Activated naive CD4-positive, alpha-beta T cell treated with anti-CD3 and anti-CD28 coated beads for 36 hours (primary cell): ENCODE measurements at regions not wholly inside any gene's neighbourhood (a gene's known extent, or its start where the extent isn't known, plus 50 kb on each side); places are given as distances from the start of the nearest gene placed in this dataset.
"Not testable (repeated sequence)": the region's sequence is repeated elsewhere in the genome, so short reads cannot be mapped to it uniquely, and the experiment has no call there.

Experiments
- CTCF ChIA-PET: fragments of 350-600 bp; sonication (Branson Sonifier 250); formaldehyde crosslinking; loops from one replicate; lab custom pipeline; 2021; ENCODE audit warnings: antibody characterized with exemption; lab: Charles Lee
- DNase-seq: peaks from one replicate; pipeline ENCODE4 v3.0.0-alpha.2; 2020
- H3K27ac Mint-ChIP-seq: one replicate; pipeline ENCODE4 v1.8.0; 2021; ENCODE audit warnings: mild to moderate bottlenecking, mixed read lengths
- H3K27me3 Mint-ChIP-seq: one replicate; pipeline ENCODE4 v1.8.0; 2021; ENCODE audit warnings: low read depth, mixed read lengths
- H3K36me3 Mint-ChIP-seq: one replicate; pipeline ENCODE4 v1.8.0; 2021; ENCODE audit warnings: low read depth, mixed read lengths
- H3K4me1 Mint-ChIP-seq: one replicate; pipeline ENCODE4 v1.8.0; 2021; ENCODE audit warnings: low read depth, mixed read lengths
- H3K4me3 Mint-ChIP-seq: one replicate; pipeline ENCODE4 v1.8.0; 2021; ENCODE audit warnings: mild to moderate bottlenecking, moderate library complexity, mixed read lengths
- H3K9me3 Mint-ChIP-seq: one replicate; pipeline ENCODE4 v1.8.0; 2021; ENCODE audit warnings: mixed read lengths
- intact Hi-C: fragments of 100-400 bp; cut with micrococcal nuclease; formaldehyde crosslinking; loops from one replicate; pipeline ENCODE4 v1.15.1; 2023

GRCh38 chr9:30075451-30076199 is 2308.8 kb upstream of the ACO1 start:
- peaks cover 13% of the 10 kb centered on the region for H3K4me1 Mint-ChIP-seq
- H3K36me3 Mint-ChIP-seq: peaks cover 2% of the 10 kb centered on the region
- peak overlapping the region; percentile 42 for H3K27ac Mint-ChIP-seq
- H3K9me3 Mint-ChIP-seq: peaks cover 13% of the 10 kb centered on the region
- H3K27me3 Mint-ChIP-seq: peaks cover 6% of the 10 kb centered on the region
- peak; percentile 60 for DNase-seq
- CTCF ChIA-PET: no interaction called here
- H3K4me3 Mint-ChIP-seq: no peak overlapping the region
- intact Hi-C loops: no loop called here

- CTCF ChIA-PET: no interaction called here
- intact Hi-C loops: no loop called here
- peaks cover 13% of the 10 kb centered on the region for H3K9me3 Mint-ChIP-seq
Observed at GRCh38 chr9:30078195-30078594, 2306.2 kb upstream of the ACO1 start.

GRCh38 chr9:30089428-30089827 is 2295.0 kb upstream of the ACO1 start:
- DNase-seq: no peak
- Mint-ChIP-seq H3K4me1 (no peaks in the 10 kb centered on the region), H3K9me3 (no peaks in the 10 kb centered on the region), H3K4me3 (no peak overlapping the region), H3K27me3 (no peaks in the 10 kb centered on the region), H3K27ac (no peak overlapping the region), H3K36me3 (no peaks in the 10 kb centered on the region)
- intact Hi-C loops: no loop called here
- CTCF ChIA-PET: no interaction called here

More at GRCh38 chr9:30078195-30078594, 2306.2 kb upstream of the ACO1 start:
- Mint-ChIP-seq H3K4me3 (no peak overlapping the region), H3K4me1 (peaks cover 13% of the 10 kb centered on the region), H3K27me3 (peaks cover 6% of the 10 kb centered on the region), H3K27ac (no peak overlapping the region), H3K36me3 (peaks cover 2% of the 10 kb centered on the region)
- no peak for DNase-seq

- CTCF ChIA-PET: no interaction called here
- Mint-ChIP-seq H3K4me3 (no peak overlapping the region), H3K27me3 (no peaks in the 10 kb centered on the region), H3K4me1 (no peaks in the 10 kb centered on the region), H3K27ac (no peak overlapping the region), H3K36me3 (no peaks in the 10 kb centered on the region), H3K9me3 (peaks cover 3% of the 10 kb centered on the region)
- intact Hi-C loops: no loop called here
- DNase-seq: no peak
Observed at GRCh38 chr9:30103647-30104394, 2280.6 kb upstream of the ACO1 start.

GRCh38 chr9:30107134-30107533 is 2277.3 kb upstream of the ACO1 start:
- H3K4me1 Mint-ChIP-seq, H3K27me3 Mint-ChIP-seq, H3K9me3 Mint-ChIP-seq, DNase-seq, H3K36me3 Mint-ChIP-seq, intact Hi-C loops, H3K4me3 Mint-ChIP-seq, H3K27ac Mint-ChIP-seq, CTCF ChIA-PET: not testable (repeated sequence)

- CTCF ChIA-PET: no interaction called here
- H3K4me3 Mint-ChIP-seq: no peak overlapping the region
- no peaks in the 10 kb centered on the region for H3K27me3 Mint-ChIP-seq
- intact Hi-C loops: no loop called here
- no peak for DNase-seq
- no peaks in the 10 kb centered on the region for H3K36me3 Mint-ChIP-seq
- H3K4me1 Mint-ChIP-seq: no peaks in the 10 kb centered on the region
- H3K27ac Mint-ChIP-seq: no peak overlapping the region
- H3K9me3 Mint-ChIP-seq: no peaks in the 10 kb centered on the region
Observed at GRCh38 chr9:30116673-30117217, 2267.7 kb upstream of the ACO1 start.

- no peak for DNase-seq
- Mint-ChIP-seq H3K4me1 (no peaks in the 10 kb centered on the region), H3K36me3 (no peaks in the 10 kb centered on the region), H3K27ac (no peak overlapping the region), H3K27me3 (no peaks in the 10 kb centered on the region), H3K9me3 (no peaks in the 10 kb centered on the region), H3K4me3 (no peak overlapping the region)
- intact Hi-C loops: no loop called here
- CTCF ChIA-PET: no interaction called here
Observed at GRCh38 chr9:30120666-30121065, 2263.8 kb upstream of the ACO1 start.

GRCh38 chr9:30121611-30122010 is 2262.8 kb upstream of the ACO1 start:
- CTCF ChIA-PET: no interaction called here
- no peak for DNase-seq
- intact Hi-C loops: no loop called here
- Mint-ChIP-seq H3K4me1 (no peaks in the 10 kb centered on the region), H3K9me3 (no peaks in the 10 kb centered on the region), H3K4me3 (no peak overlapping the region), H3K27ac (no peak overlapping the region), H3K36me3 (no peaks in the 10 kb centered on the region), H3K27me3 (no peaks in the 10 kb centered on the region)

GRCh38 chr9:30125881-30126280 is 2258.6 kb upstream of the ACO1 start:
- Mint-ChIP-seq H3K4me1 (no peaks in the 10 kb centered on the region), H3K36me3 (no peaks in the 10 kb centered on the region), H3K4me3 (no peak overlapping the region), H3K9me3 (no peaks in the 10 kb centered on the region), H3K27me3 (no peaks in the 10 kb centered on the region), H3K27ac (no peak overlapping the region)
- CTCF ChIA-PET: no interaction called here
- no peak for DNase-seq
- intact Hi-C loops: no loop called here

GRCh38 chr9:30127371-30127770 is 2257.1 kb upstream of the ACO1 start:
- intact Hi-C loops: no loop called here
- Mint-ChIP-seq H3K9me3 (no peaks in the 10 kb centered on the region), H3K4me1 (no peaks in the 10 kb centered on the region), H3K4me3 (no peak overlapping the region), H3K27ac (no peak overlapping the region), H3K27me3 (no peaks in the 10 kb centered on the region), H3K36me3 (no peaks in the 10 kb centered on the region)
- CTCF ChIA-PET: interaction anchor here (0.8 kb wide), 1 partner anchor 16 kb away, joined by 4 read pairs; no protein-coding TSS in a partner anchor
- DNase-seq: no peak

GRCh38 chr9:30140407-30140806 is 2244.0 kb upstream of the ACO1 start:
- no peaks in the 10 kb centered on the region for H3K4me1 Mint-ChIP-seq
- intact Hi-C loops: no loop called here
- DNase-seq: no peak
- H3K9me3 Mint-ChIP-seq: peaks cover 9% of the 10 kb centered on the region
- no peaks in the 10 kb centered on the region for H3K36me3 Mint-ChIP-seq
- CTCF ChIA-PET: no interaction called here
- H3K27ac Mint-ChIP-seq: no peak overlapping the region
- no peak overlapping the region for H3K4me3 Mint-ChIP-seq
- no peaks in the 10 kb centered on the region for H3K27me3 Mint-ChIP-seq

GRCh38 chr9:30160570-30160969 is 2223.9 kb upstream of the ACO1 start:
- CTCF ChIA-PET: no interaction called here

GRCh38 chr9:30172206-30172605 is 2212.2 kb upstream of the ACO1 start:
- no peak for DNase-seq
- no peaks in the 10 kb centered on the region for H3K4me1 Mint-ChIP-seq
- no peaks in the 10 kb centered on the region for H3K9me3 Mint-ChIP-seq
- H3K27ac Mint-ChIP-seq: no peak overlapping the region
- H3K4me3 Mint-ChIP-seq: no peak overlapping the region
- no peaks in the 10 kb centered on the region for H3K36me3 Mint-ChIP-seq
- no peaks in the 10 kb centered on the region for H3K27me3 Mint-ChIP-seq
- CTCF ChIA-PET: no interaction called here
- intact Hi-C loops: no loop called here

More at GRCh38 chr9:30160570-30160969, 2223.9 kb upstream of the ACO1 start:
- H3K27me3 Mint-ChIP-seq: no peaks in the 10 kb centered on the region
- no peak for DNase-seq
- no peaks in the 10 kb centered on the region for H3K36me3 Mint-ChIP-seq
- H3K4me1 Mint-ChIP-seq: no peaks in the 10 kb centered on the region
- H3K4me3 Mint-ChIP-seq: no peak overlapping the region
- intact Hi-C loops: no loop called here
- H3K9me3 Mint-ChIP-seq: no peaks in the 10 kb centered on the region
- no peak overlapping the region for H3K27ac Mint-ChIP-seq
